ENCODE measurements at regions not wholly inside any gene's neighbourhood (a gene's known extent, or its start where the extent isn't known, plus 50 kb on each side); places are given as distances from the start of the nearest gene placed in this dataset.

DNA sequence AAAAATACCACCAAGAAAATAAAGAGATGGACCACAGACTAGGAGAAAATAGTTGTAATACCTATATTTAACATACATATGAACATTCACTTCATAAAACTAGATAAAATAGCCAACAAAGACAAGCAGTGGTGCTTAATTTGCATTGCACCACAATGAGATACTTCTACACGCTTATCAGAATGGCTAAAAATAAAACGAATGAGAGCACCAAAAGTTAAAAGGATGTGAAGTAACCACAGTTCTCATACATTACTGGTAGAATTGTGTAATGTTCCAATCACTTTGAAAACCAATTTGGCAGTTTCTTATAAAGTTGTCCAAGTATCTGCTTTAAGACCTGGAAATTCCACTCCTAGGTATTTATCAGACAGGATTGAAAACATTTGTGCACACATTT lies 198.9 kb upstream of the SGCD start:
- TF ChIP-seq, protein P1, sequence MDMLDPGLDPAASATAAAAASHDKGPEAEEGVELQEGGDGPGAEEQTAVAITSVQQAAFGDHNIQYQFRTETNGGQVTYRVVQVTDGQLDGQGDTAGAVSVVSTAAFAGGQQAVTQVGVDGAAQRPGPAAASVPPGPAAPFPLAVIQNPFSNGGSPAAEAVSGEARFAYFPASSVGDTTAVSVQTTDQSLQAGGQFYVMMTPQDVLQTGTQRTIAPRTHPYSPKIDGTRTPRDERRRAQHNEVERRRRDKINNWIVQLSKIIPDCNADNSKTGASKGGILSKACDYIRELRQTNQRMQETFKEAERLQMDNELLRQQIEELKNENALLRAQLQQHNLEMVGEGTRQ (IDR thresholded peaks at IDR 0.05; ENCODE audit: low read length): no peak
- TF ChIP-seq, protein P2, sequence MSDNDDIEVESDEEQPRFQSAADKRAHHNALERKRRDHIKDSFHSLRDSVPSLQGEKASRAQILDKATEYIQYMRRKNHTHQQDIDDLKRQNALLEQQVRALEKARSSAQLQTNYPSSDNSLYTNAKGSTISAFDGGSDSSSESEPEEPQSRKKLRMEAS (IDR thresholded peaks at IDR 0.05): no peak
- TF ChIP-seq, protein P3, sequence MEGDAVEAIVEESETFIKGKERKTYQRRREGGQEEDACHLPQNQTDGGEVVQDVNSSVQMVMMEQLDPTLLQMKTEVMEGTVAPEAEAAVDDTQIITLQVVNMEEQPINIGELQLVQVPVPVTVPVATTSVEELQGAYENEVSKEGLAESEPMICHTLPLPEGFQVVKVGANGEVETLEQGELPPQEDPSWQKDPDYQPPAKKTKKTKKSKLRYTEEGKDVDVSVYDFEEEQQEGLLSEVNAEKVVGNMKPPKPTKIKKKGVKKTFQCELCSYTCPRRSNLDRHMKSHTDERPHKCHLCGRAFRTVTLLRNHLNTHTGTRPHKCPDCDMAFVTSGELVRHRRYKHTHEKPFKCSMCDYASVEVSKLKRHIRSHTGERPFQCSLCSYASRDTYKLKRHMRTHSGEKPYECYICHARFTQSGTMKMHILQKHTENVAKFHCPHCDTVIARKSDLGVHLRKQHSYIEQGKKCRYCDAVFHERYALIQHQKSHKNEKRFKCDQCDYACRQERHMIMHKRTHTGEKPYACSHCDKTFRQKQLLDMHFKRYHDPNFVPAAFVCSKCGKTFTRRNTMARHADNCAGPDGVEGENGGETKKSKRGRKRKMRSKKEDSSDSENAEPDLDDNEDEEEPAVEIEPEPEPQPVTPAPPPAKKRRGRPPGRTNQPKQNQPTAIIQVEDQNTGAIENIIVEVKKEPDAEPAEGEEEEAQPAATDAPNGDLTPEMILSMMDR (IDR thresholded peaks at IDR 0.05; ENCODE audit: control extremely low read depth in 1 of 3, insufficient read depth in 1 of 3, low read depth in 1 of 3, low read length in 3 of 3): no peak
- no peak for TF ChIP-seq BACH1 (IDR thresholded peaks at IDR 0.05; ENCODE audit: low read length)

Data from H1 (cell line).